Esophagus squamous epithelium (tissue), 5 donors: ENCODE measurements at regions not wholly inside any gene's neighbourhood (a gene's known extent, or its start where the extent isn't known, plus 50 kb on each side); places are given as distances from the start of the nearest gene placed in this dataset.

Experiments used
- DNase-seq: peaks from one replicate; lab custom pipeline; 2025; lab: John Stamatoyannopoulos, UW
- H3K27ac ChIP-seq, 4 donors: fragments of 200-600 bp; sonication (generic); one replicate each; pipeline ENCODE4 v1.5.1; 2016 to 2019; ENCODE audit warnings: mild to moderate bottlenecking in 1 of 4
- H3K27me3 ChIP-seq, 4 donors: fragments of 200-600 bp; sonication (generic); 1 replicate in 3 of 4; 2 replicates in 1 of 4; pipeline versions ENCODE4 v1.5.1 to v1.6.0; 2017 to 2021; ENCODE audit warnings: antibody characterized with exemption in 1 of 4
- H3K36me3 ChIP-seq, 3 donors: fragments of 200-600 bp; sonication (generic); one replicate each; pipeline ENCODE4 v1.5.1; 2016 to 2019
- H3K4me1 ChIP-seq, 3 donors: fragments of 200-600 bp; sonication (generic); one replicate each; pipeline ENCODE4 v1.5.1; 2017 to 2019
- H3K4me3 ChIP-seq, 4 donors: fragments of 200-600 bp; sonication (generic); 1 replicate in 3 of 4; 2 replicates in 1 of 4; pipeline ENCODE4 v1.5.1; 2016 to 2019; ENCODE audit warnings: mild to moderate bottlenecking in 2 of 4, moderate library complexity in 1 of 4
- H3K9me3 ChIP-seq, 3 donors: fragments of 200-600 bp; sonication (generic); one replicate each; pipeline ENCODE4 v1.5.1; 2016 to 2019
- CTCF ChIP-seq, 6 experiments: fragments of 450-650 bp in 4 of 6; fragments of 200-600 bp in 2 of 6; sonication (generic) in 2 of 6; IDR thresholded peaks; one replicate each; pipeline ENCODE4 v1.5.1; 2016 to 2019; ENCODE audit warnings: antibody characterized with exemption in 6 of 6, mild to moderate bottlenecking in 4 of 6, moderate library complexity in 4 of 6
- POLR2A ChIP-seq, 4 donors: fragments of 450-650 bp; IDR thresholded peaks; one replicate each; pipeline ENCODE4 v1.6.1; 2017; ENCODE audit warnings: antibody characterized with exemption in 4 of 4, mild to moderate bottlenecking in 4 of 4, moderate library complexity in 3 of 4
- WGBS, 2 donors: methylation state at CpG; one replicate each; pipeline ENCODE4 v1.1.5; 2018; 5-methylcytosine and 5-hydroxymethylcytosine counted together
- intact Hi-C: fragments of 100-400 bp; cut with DNase I; formaldehyde crosslinking; loops from one replicate; pipeline ENCODE4 v1.15.0; 2022
- donor health status: DM: yes; HTN: yes; CAD: no.

- no peaks in the 10 kb centered on the region for H3K36me3 ChIP-seq
- DNase-seq = no peak
- H3K9me3 ChIP-seq = peaks cover 0 to 6% (median 0%) of the 10 kb centered on the region in 3 donors
- no peaks in the 10 kb centered on the region for H3K27me3 ChIP-seq
- intact Hi-C loops = no loop called here
- no peaks in the 10 kb centered on the region for H3K4me1 ChIP-seq
- WGBS, 2 donors = 55 to 75% methylated on average over 4 of the region's 4 CpGs
- no peak overlapping the region for H3K4me3 ChIP-seq
- no peak overlapping the region for H3K27ac ChIP-seq
- no peak for TF ChIP-seq POLR2A (IDR thresholded peaks at IDR 0.05)
- no peak for TF ChIP-seq CTCF (IDR thresholded peaks at IDR 0.05)
Observed at GRCh38 chr2:59041139-59041538, 800.0 kb upstream of the FANCL start.

GRCh38 chr2:59034837-59035236 is 793.7 kb upstream of the FANCL start:
- no peak overlapping the region for H3K27ac ChIP-seq
- intact Hi-C loops = no loop called here

GRCh38 chr2:59034106-59034505 is 793.0 kb upstream of the FANCL start:
- Histone ChIP-seq H3K4me1 (no peaks in the 10 kb centered on the region), H3K27me3 (peaks cover 0 to 5% (median 0%) of the 10 kb centered on the region in 4 donors), H3K27ac (no peak overlapping the region), H3K9me3 (peaks cover 0 to 6% (median 0%) of the 10 kb centered on the region in 3 donors), H3K36me3 (no peaks in the 10 kb centered on the region), H3K4me3 (no peak overlapping the region)
- TF ChIP-seq CTCF (IDR thresholded peaks at IDR 0.05) (no peak), POLR2A (IDR thresholded peaks at IDR 0.05) (no peak)
- 63 to 71% methylated on average over 3 of the region's 3 CpGs for WGBS, 2 donors
- intact Hi-C loops = no loop called here
- DNase-seq = no peak

More at GRCh38 chr2:59034837-59035236, 793.7 kb upstream of the FANCL start:
- 13 to 14% methylated on average over 1 of the region's 1 CpG for WGBS, 2 donors
- TF ChIP-seq CTCF (IDR thresholded peaks at IDR 0.05) (no peak), POLR2A (IDR thresholded peaks at IDR 0.05) (no peak)
- no peak for DNase-seq
- H3K9me3 ChIP-seq = peaks cover 0 to 6% (median 0%) of the 10 kb centered on the region in 3 donors
- no peak overlapping the region for H3K4me3 ChIP-seq
- no peaks in the 10 kb centered on the region for H3K4me1 ChIP-seq
- peaks cover 0 to 5% (median 0%) of the 10 kb centered on the region in 4 donors for H3K27me3 ChIP-seq
- no peaks in the 10 kb centered on the region for H3K36me3 ChIP-seq

- H3K4me1 ChIP-seq = no peaks in the 10 kb centered on the region
- peaks cover 0 to 6% (median 0%) of the 10 kb centered on the region in 3 donors for H3K9me3 ChIP-seq
- no peak for DNase-seq
- intact Hi-C loops = no loop called here
- WGBS, 2 donors = 53 to 65% methylated on average over 1 of the region's 1 CpG
- H3K27ac ChIP-seq = no peak overlapping the region
- peaks cover 0 to 5% (median 0%) of the 10 kb centered on the region in 4 donors for H3K27me3 ChIP-seq
- no peak overlapping the region for H3K4me3 ChIP-seq
- no peak for TF ChIP-seq POLR2A (IDR thresholded peaks at IDR 0.05)
- TF ChIP-seq CTCF (IDR thresholded peaks at IDR 0.05) = no peak
- H3K36me3 ChIP-seq = no peaks in the 10 kb centered on the region
Observed at GRCh38 chr2:59033661-59034060, 792.5 kb upstream of the FANCL start.

- DNase-seq = no peak
- Histone ChIP-seq H3K27me3 (peaks cover 0 to 5% (median 0%) of the 10 kb centered on the region in 4 donors), H3K36me3 (no peaks in the 10 kb centered on the region), H3K4me1 (no peaks in the 10 kb centered on the region), H3K4me3 (no peak overlapping the region), H3K27ac (no peak overlapping the region), H3K9me3 (peaks cover 0 to 2% (median 0%) of the 10 kb centered on the region in 3 donors)
- intact Hi-C loops = no loop called here
- TF ChIP-seq POLR2A (IDR thresholded peaks at IDR 0.05) (no peak), CTCF (IDR thresholded peaks at IDR 0.05) (no peak)
- WGBS, 2 donors = 49 to 62% methylated on average over 3 of the region's 3 CpGs
Observed at GRCh38 chr2:59032499-59032898, 791.4 kb upstream of the FANCL start.
